ENCODE measurements at regions not wholly inside any gene's neighbourhood (a gene's known extent, or its start where the extent isn't known, plus 50 kb on each side); places are given as distances from the start of the nearest gene placed in this dataset.
"Not testable (repeated sequence)": the region's sequence is repeated elsewhere in the genome, so short reads cannot be mapped to it uniquely, and the experiment has no call there.

DNA sequence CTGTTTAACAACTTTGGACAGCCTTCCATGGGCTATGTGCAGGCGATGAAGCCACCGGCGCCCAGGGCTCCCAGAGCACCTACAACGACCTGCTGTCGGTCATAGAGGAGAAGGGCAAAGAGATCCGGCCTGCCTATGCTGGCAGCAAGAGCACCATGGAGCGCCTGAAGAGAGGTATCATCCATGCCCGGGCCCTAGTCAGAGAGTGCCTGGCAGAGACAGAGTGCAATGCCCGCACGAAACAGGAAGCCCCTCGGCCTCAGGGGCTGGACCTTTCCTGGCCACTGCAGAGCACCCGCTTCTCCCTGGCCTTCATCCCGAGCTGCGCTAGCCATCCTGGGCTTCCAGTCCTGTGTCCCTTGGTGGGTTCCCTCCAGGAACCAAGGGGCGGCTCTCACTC, 497.0 kb upstream of the PHF14 start:
- Histone ChIP-seq H3K27me3 (ENCODE audit: insufficient read depth, low read length, poor library complexity) (no peaks in the 10 kb centered on the region), H2AFZ (ENCODE audit: low read depth, low read length) (no peak overlapping the region)
- DNase-seq: no peak

DNA sequence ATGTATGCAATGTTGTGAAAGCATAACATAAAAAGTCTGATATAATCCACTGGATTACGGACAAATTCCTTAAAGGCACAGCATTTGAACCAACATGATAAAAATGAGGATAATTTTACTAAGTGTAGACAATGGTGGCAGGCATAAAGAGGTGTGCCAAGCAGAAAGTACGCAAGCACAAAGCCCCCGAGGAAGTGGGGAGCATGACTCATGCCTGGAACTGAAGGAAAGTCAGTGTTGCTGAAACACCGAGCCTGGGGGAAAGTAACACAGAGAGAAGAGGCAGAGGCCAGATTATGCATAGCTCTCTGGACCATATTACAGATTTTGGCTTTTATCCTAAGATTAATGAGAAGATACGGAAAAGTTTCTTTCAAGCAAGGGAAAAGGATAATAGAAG, 490.0 kb upstream of the PHF14 start:
- Histone ChIP-seq H3K9me3 (ENCODE audit: insufficient read depth, low read length, severe bottlenecking) (no peaks in the 10 kb centered on the region), H4K20me1 (ENCODE audit: insufficient read depth, low read length) (no peaks in the 10 kb centered on the region), H3K4me2 (ENCODE audit: insufficient read depth, low read length) (no peak overlapping the region), H3K4me1 (ENCODE audit: insufficient read depth, low read length) (no peaks in the 10 kb centered on the region), H3K27ac (ENCODE audit: low read length) (no peak overlapping the region), H3K79me2 (ENCODE audit: insufficient read depth, low read length) (no peaks in the 10 kb centered on the region), H3K36me3 (ENCODE audit: insufficient read depth, low read length) (no peaks in the 10 kb centered on the region), H3K27me3 (ENCODE audit: insufficient read depth, low read length, poor library complexity) (no peaks in the 10 kb centered on the region), H2AFZ (ENCODE audit: low read depth, low read length) (no peak overlapping the region), H3K9ac (ENCODE audit: low read depth, low read length) (no peak overlapping the region), H3K4me3 (ENCODE audit: low read depth in 1 of 2, low read length in 2 of 2) (no peak overlapping the region)
- TF ChIP-seq, protein P1, sequence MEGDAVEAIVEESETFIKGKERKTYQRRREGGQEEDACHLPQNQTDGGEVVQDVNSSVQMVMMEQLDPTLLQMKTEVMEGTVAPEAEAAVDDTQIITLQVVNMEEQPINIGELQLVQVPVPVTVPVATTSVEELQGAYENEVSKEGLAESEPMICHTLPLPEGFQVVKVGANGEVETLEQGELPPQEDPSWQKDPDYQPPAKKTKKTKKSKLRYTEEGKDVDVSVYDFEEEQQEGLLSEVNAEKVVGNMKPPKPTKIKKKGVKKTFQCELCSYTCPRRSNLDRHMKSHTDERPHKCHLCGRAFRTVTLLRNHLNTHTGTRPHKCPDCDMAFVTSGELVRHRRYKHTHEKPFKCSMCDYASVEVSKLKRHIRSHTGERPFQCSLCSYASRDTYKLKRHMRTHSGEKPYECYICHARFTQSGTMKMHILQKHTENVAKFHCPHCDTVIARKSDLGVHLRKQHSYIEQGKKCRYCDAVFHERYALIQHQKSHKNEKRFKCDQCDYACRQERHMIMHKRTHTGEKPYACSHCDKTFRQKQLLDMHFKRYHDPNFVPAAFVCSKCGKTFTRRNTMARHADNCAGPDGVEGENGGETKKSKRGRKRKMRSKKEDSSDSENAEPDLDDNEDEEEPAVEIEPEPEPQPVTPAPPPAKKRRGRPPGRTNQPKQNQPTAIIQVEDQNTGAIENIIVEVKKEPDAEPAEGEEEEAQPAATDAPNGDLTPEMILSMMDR (IDR thresholded peaks at IDR 0.05; ENCODE audit: borderline replicate concordance, extremely low read depth, low read length, poor library complexity, severe bottlenecking): no peak
- no peak for TF ChIP-seq EZH2 (IDR thresholded peaks at IDR 0.05; ENCODE audit: borderline replicate concordance, low read depth, low read length, severe bottlenecking)
- ATAC-seq (ENCODE audit: insufficient read depth, low read depth): no peak
- no peak for DNase-seq

More for the DNA sequence above, 497.0 kb upstream of the PHF14 start:
- Histone ChIP-seq H3K4me1 (ENCODE audit: insufficient read depth, low read length) (no peaks in the 10 kb centered on the region), H4K20me1 (ENCODE audit: insufficient read depth, low read length) (no peaks in the 10 kb centered on the region), H3K36me3 (ENCODE audit: insufficient read depth, low read length) (no peaks in the 10 kb centered on the region), H3K9me3 (ENCODE audit: insufficient read depth, low read length, severe bottlenecking) (no peaks in the 10 kb centered on the region), H3K9ac (ENCODE audit: low read depth, low read length) (no peak overlapping the region), H3K79me2 (ENCODE audit: insufficient read depth, low read length) (no peaks in the 10 kb centered on the region), H3K4me2 (ENCODE audit: insufficient read depth, low read length) (no peak overlapping the region), H3K27ac (ENCODE audit: low read length) (no peak overlapping the region), H3K4me3 (ENCODE audit: low read depth in 1 of 2, low read length in 2 of 2) (no peak overlapping the region)
- TF ChIP-seq, protein P1 (IDR thresholded peaks at IDR 0.05; ENCODE audit: borderline replicate concordance, extremely low read depth, low read length, poor library complexity, severe bottlenecking): no peak
- no peak for TF ChIP-seq EZH2 (IDR thresholded peaks at IDR 0.05; ENCODE audit: borderline replicate concordance, low read depth, low read length, severe bottlenecking)
- ATAC-seq (ENCODE audit: insufficient read depth, low read depth): no peak

DNA sequence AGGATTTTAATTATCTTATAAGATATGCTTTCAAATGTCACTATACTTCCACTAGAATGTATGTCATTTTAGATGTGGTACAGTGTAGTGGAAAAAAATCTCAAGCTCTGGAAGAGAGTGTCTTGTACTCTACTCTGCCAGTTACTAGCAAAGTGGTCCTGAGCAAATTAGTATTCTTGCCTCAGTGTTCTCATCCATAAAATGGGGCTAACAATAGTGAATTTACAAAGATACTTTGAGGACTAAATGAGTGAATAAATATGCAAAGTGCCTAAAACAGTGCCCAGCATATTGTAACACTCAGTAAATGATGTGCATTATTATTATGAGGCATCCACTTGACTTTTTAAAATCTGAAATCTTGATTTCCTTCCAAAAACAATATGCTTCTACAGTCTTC, 488.9 kb upstream of the PHF14 start:
- no peaks in the 10 kb centered on the region for H3K4me1 ChIP-seq (ENCODE audit: insufficient read depth, low read length)
- H3K27ac ChIP-seq (ENCODE audit: low read length): no peak overlapping the region
- DNase-seq (no peak), ATAC-seq (ENCODE audit: insufficient read depth, low read depth) (no peak)
- no peaks in the 10 kb centered on the region for H3K79me2 ChIP-seq (ENCODE audit: insufficient read depth, low read length)
- no peaks in the 10 kb centered on the region for H4K20me1 ChIP-seq (ENCODE audit: insufficient read depth, low read length)
- TF ChIP-seq EZH2 (IDR thresholded peaks at IDR 0.05; ENCODE audit: borderline replicate concordance, low read depth, low read length, severe bottlenecking): no peak
- TF ChIP-seq, protein P1 (IDR thresholded peaks at IDR 0.05; ENCODE audit: borderline replicate concordance, extremely low read depth, low read length, poor library complexity, severe bottlenecking): no peak
- no peaks in the 10 kb centered on the region for H3K27me3 ChIP-seq (ENCODE audit: insufficient read depth, low read length, poor library complexity)
- no peak overlapping the region for H3K9ac ChIP-seq (ENCODE audit: low read depth, low read length)
- no peak overlapping the region for H2AFZ ChIP-seq (ENCODE audit: low read depth, low read length)
- H3K9me3 ChIP-seq (ENCODE audit: insufficient read depth, low read length, severe bottlenecking): no peaks in the 10 kb centered on the region
- no peak overlapping the region for H3K4me2 ChIP-seq (ENCODE audit: insufficient read depth, low read length)
- H3K4me3 ChIP-seq (ENCODE audit: low read depth in 1 of 2, low read length in 2 of 2): no peak overlapping the region
- H3K36me3 ChIP-seq (ENCODE audit: insufficient read depth, low read length): no peaks in the 10 kb centered on the region

DNA sequence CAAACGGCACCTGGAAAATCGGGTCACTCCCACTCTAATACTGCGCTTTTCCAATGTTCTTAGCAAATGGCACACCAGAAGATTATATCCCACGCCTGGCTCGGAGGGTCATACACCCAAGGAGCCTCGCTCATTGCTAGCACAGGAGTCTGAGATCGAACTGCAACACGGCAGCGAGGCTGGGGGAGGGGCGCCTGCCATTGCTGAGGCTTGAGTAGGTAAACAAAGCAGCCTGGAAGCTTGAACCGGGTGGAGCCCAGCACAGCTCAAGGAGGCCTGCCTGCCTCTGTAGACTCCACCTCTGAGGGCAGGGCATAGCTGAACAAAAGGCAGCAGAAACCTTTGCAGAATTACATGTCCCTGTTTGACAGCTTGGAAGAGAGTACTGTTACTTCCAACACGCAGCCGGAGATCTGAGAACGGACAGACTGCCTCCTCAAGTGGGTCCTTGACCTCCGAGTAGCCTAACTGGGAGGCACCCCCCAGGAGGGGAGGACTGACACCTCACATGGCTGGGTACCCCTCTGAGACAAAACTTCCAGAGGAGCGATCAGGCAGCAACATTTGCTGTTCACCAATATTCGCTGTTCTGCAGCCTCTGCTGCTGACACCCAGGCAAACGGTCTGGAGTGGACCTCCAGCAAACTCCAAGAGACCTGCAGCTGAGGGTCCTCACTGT, 472.3 kb upstream of the PHF14 start:
- H3K36me3 ChIP-seq (ENCODE audit: insufficient read depth, low read length); H3K27ac ChIP-seq (ENCODE audit: low read length); H2AFZ ChIP-seq (ENCODE audit: low read depth, low read length); H3K4me1 ChIP-seq (ENCODE audit: insufficient read depth, low read length); H3K27me3 ChIP-seq (ENCODE audit: insufficient read depth, low read length, poor library complexity); H3K79me2 ChIP-seq (ENCODE audit: insufficient read depth, low read length); H4K20me1 ChIP-seq (ENCODE audit: insufficient read depth, low read length); H3K9ac ChIP-seq (ENCODE audit: low read depth, low read length); H3K9me3 ChIP-seq (ENCODE audit: insufficient read depth, low read length, severe bottlenecking); DNase-seq; H3K4me2 ChIP-seq (ENCODE audit: insufficient read depth, low read length); H3K4me3 ChIP-seq (ENCODE audit: low read depth in 1 of 2, low read length in 2 of 2); ATAC-seq (ENCODE audit: insufficient read depth, low read depth): not testable (repeated sequence)
